PFSK-1 (cell line): ENCODE measurements at regions not wholly inside any gene's neighbourhood (a gene's known extent, or its start where the extent isn't known, plus 50 kb on each side); places are given as distances from the start of the nearest gene placed in this dataset.

Experiments
- FOXP2 ChIP-seq: optimal IDR thresholded peaks from 2 replicates; pipeline ENCODE3; 2011; ENCODE audit warnings: borderline replicate concordance, control low read depth, inconsistent platforms; ENCODE audit not compliant: insufficient read depth; ENCODE audit errors: extremely low read length, extremely low read depth
- POLR2AphosphoS5 ChIP-seq: IDR thresholded peaks from 2 replicates; pipeline ENCODE4 v1.6.1; 2012; ENCODE audit warnings: low read depth, mild to moderate bottlenecking, control low read depth, low read length, moderate library complexity
- REST ChIP-seq, 2 experiments: IDR thresholded peaks; 2 replicates each; pipeline versions ENCODE4 v1.6.1 to v1.8.0; 2011 to 2012; ENCODE audit warnings: low read depth in 2 of 2, low read length in 2 of 2, control low read depth in 1 of 2, inconsistent platforms in 1 of 2, mild to moderate bottlenecking in 1 of 2, moderate library complexity in 1 of 2; ENCODE audit not compliant: insufficient read depth in 1 of 2
- SIN3A ChIP-seq: IDR thresholded peaks from 2 replicates; pipeline ENCODE4 v1.6.1; 2012; ENCODE audit warnings: mild to moderate bottlenecking, low read length, moderate library complexity, borderline replicate concordance; ENCODE audit not compliant: insufficient read depth
- TAF1 ChIP-seq: IDR thresholded peaks from 2 replicates; pipeline ENCODE4 v1.6.1; 2012; ENCODE audit warnings: low read length, control low read depth, borderline replicate concordance; ENCODE audit not compliant: insufficient read depth

DNA sequence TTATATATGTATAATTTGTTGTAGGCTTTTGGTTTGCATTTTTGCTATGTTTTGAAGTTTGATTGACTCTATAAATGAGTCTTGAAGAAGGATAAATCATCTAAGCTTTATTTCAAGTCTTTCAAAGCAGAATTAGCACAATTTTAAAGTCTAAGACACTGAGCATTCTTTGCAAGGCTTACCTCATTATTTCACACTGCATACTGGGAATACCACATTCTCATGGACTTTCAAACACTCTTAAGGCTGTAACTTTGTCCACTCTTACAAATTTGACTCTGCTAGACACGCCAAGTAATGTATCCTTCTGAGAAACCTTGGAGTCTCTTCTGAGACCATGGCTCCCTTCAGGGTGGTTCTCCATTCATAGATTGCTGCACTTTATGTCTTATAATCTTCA, 281.3 kb upstream of the COL8A1 start:
- no peak for TF ChIP-seq FOXP2
- TF ChIP-seq TAF1, result no peak
- no peak for TF ChIP-seq REST (IDR thresholded peaks at IDR 0.05; ENCODE audit: insufficient read depth in 1 of 2, low read depth in 2 of 2, low read length in 2 of 2)
- no peak for TF ChIP-seq POLR2AphosphoS5
- TF ChIP-seq SIN3A, result no peak

DNA sequence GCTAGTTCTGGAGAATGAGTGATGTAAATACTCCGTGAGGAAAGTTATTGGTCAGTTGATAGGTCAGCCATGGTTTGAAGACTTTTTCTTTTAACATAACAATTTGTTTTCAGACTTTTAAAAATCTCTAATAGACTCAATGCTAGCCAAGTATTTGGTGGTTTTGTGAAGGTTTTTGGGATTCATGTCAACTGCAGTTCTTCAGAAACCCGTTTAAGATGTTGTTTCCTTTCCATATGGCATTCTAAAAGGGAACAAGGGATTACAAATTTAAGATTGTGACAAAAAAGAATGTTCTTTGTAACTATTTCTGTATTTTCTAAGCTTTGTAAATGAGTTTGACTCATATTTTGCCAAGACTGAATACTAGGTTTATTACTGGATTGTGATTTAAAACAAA, 281.7 kb upstream of the COL8A1 start:
- no peak for TF ChIP-seq FOXP2
- TF ChIP-seq TAF1, result no peak
- no peak for TF ChIP-seq POLR2AphosphoS5
- TF ChIP-seq SIN3A, result no peak
- no peak for TF ChIP-seq REST (IDR thresholded peaks at IDR 0.05; ENCODE audit: insufficient read depth in 1 of 2, low read depth in 2 of 2, low read length in 2 of 2)

DNA sequence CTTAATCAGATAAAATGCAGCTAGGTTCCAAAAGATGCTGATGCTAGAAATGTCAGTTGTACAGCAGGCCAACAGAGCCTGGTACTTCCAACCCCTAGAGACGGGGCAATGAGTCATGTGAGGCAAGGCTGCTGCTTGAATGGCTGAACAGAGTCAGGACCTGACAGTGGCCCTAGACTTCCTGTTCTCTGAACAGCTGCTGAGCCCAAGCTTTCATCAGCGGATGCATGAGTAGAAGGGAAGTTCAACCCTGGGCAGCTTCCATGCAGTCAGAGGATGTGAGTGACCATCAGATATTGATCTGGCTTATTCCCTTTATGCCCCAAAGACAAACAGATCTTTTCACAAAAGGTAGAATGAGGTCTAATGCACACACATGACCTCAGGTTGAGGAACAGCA, 282.9 kb upstream of the COL8A1 start:
- TF ChIP-seq SIN3A (no peak), FOXP2 (no peak), TAF1 (no peak), POLR2AphosphoS5 (no peak), REST (IDR thresholded peaks at IDR 0.05; ENCODE audit: insufficient read depth in 1 of 2, low read depth in 2 of 2, low read length in 2 of 2) (no peak)

GRCh38 chr3:99352811-99353210, 285.6 kb upstream of the COL8A1 start:
- TF ChIP-seq REST (IDR thresholded peaks at IDR 0.05; ENCODE audit: insufficient read depth in 1 of 2, low read depth in 2 of 2, low read length in 2 of 2) (no peak), FOXP2 (no peak), TAF1 (no peak), SIN3A (no peak), POLR2AphosphoS5 (no peak)

DNA sequence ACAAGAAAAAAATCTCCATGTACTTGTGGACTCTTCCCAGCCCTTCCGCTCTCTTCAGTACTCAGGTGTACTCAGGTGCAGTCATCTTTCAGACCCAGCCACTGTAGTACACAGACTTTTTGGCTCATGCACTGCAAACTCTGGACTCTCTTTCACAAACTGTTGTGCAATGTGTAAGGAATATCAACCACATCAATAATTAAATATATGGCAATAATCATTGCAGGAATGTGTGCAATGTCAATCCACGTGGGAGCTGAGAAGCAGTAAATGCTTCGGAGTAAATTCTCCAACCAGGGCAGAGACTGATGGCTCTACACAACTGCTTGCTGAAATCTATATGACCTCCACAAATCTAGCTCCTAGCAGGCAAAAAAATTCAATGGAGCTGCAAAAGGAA, 287.3 kb upstream of the COL8A1 start:
- TF ChIP-seq POLR2AphosphoS5 (no peak), REST (IDR thresholded peaks at IDR 0.05; ENCODE audit: insufficient read depth in 1 of 2, low read depth in 2 of 2, low read length in 2 of 2) (no peak), SIN3A (no peak), TAF1 (no peak), FOXP2 (no peak)
